ENCODE measurements at regions not wholly inside any gene's neighbourhood (a gene's known extent, or its start where the extent isn't known, plus 50 kb on each side); places are given as distances from the start of the nearest gene placed in this dataset.

GRCh38 chr5:166398131-166398530, 1893.3 kb upstream of the WWC1 start:
- Histone ChIP-seq H3K4me1 (peaks cover 0 to 6% of the 10 kb centered on the region in 2 donors), H3K27me3 (no peaks in the 10 kb centered on the region), H3K4me3 (replicated peaks in 1 of 3) (no peak overlapping the region), H3K36me3 (no peaks in the 10 kb centered on the region), H3K27ac (no peak overlapping the region), H3K9me3 (no peaks in the 10 kb centered on the region)
- no peak for TF ChIP-seq POLR2A (IDR thresholded peaks at IDR 0.05)
- TF ChIP-seq, protein P1, sequence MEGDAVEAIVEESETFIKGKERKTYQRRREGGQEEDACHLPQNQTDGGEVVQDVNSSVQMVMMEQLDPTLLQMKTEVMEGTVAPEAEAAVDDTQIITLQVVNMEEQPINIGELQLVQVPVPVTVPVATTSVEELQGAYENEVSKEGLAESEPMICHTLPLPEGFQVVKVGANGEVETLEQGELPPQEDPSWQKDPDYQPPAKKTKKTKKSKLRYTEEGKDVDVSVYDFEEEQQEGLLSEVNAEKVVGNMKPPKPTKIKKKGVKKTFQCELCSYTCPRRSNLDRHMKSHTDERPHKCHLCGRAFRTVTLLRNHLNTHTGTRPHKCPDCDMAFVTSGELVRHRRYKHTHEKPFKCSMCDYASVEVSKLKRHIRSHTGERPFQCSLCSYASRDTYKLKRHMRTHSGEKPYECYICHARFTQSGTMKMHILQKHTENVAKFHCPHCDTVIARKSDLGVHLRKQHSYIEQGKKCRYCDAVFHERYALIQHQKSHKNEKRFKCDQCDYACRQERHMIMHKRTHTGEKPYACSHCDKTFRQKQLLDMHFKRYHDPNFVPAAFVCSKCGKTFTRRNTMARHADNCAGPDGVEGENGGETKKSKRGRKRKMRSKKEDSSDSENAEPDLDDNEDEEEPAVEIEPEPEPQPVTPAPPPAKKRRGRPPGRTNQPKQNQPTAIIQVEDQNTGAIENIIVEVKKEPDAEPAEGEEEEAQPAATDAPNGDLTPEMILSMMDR (IDR thresholded peaks at IDR 0.05), result no peak
- intact Hi-C loops (cut with DNase I), result no loop called here
- peak in 1 of 2 donors; percentile 8 for DNase-seq
- WGBS, 2 donors, result 31 to 40% methylated on average over 3 of the region's 3 CpGs

DNA sequence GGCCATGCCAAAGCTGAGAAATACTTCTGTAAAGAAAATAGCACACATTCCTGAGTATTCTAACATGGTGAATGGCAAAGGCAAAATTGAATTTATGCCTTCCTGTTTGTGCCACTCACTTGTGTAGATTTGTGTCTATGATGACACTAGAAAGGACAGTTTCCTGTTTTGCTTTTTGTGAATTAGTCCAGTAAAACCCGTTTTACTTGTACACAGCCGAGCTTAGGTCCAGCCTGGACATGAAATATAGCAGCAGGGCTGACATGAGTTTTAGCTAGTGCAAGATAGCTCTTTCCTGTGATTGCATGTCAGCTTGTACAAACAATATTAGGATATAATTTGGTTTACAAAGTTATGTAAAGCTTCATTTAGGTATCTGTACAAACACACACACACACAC, 1891.7 kb upstream of the WWC1 start:
- 39 to 80% methylated on average over 2 of the region's 2 CpGs for WGBS, 2 donors
- TF ChIP-seq, protein P1 (IDR thresholded peaks at IDR 0.05), result no peak
- no peak for TF ChIP-seq POLR2A (IDR thresholded peaks at IDR 0.05)
- Histone ChIP-seq H3K4me1 (peaks cover 0 to 6% of the 10 kb centered on the region in 2 donors), H3K4me3 (replicated peaks in 1 of 3) (no peak overlapping the region), H3K27me3 (no peaks in the 10 kb centered on the region), H3K36me3 (no peaks in the 10 kb centered on the region), H3K27ac (no peak overlapping the region), H3K9me3 (no peaks in the 10 kb centered on the region)
- intact Hi-C loops (cut with DNase I), result no loop called here
- no peak for DNase-seq

DNA sequence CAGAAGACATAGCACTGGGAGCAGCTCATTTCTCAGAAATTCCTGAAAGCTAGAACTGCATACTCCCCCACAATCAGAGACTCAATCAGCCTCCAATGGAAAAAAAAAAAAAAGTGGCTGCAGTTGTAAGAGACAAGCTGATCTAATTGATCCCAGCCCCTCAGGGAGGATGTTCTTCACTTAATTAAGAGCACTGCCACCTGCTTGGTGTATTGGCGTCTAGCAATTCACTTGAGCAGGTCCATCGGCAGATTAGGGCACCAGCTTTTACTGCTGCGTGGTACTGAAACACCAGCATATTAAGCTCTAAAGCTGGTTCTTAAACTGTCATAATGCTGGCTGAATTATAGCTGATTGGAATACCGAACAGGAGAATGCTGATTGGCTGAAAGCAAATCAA, 1890.1 kb upstream of the WWC1 start:
- H3K27me3 ChIP-seq, result no peaks in the 10 kb centered on the region
- no peaks in the 10 kb centered on the region for H3K9me3 ChIP-seq
- no peak overlapping the region for H3K27ac ChIP-seq
- H3K4me3 ChIP-seq (replicated peaks in 1 of 3), result no peak overlapping the region
- WGBS, 2 donors, result 83 to 89% methylated on average over 4 of the region's 4 CpGs
- no peak for DNase-seq
- TF ChIP-seq, protein P1 (IDR thresholded peaks at IDR 0.05), result no peak
- no peak for TF ChIP-seq POLR2A (IDR thresholded peaks at IDR 0.05)
- intact Hi-C loops (cut with DNase I), result no loop called here
- peaks cover 0 to 6% of the 10 kb centered on the region in 2 donors for H3K4me1 ChIP-seq
- H3K36me3 ChIP-seq, result no peaks in the 10 kb centered on the region

GRCh38 chr5:166412191-166412590, 1879.3 kb upstream of the WWC1 start:
- Histone ChIP-seq H3K36me3 (no peaks in the 10 kb centered on the region), H3K27ac (no peak overlapping the region), H3K4me3 (replicated peaks in 1 of 3) (no peak overlapping the region), H3K4me1 (no peaks in the 10 kb centered on the region), H3K27me3 (no peaks in the 10 kb centered on the region), H3K9me3 (no peaks in the 10 kb centered on the region)
- intact Hi-C loops (cut with DNase I), result no loop called here
- DNase-seq, result no peak
- TF ChIP-seq, protein P1 (IDR thresholded peaks at IDR 0.05), result no peak
- TF ChIP-seq POLR2A (IDR thresholded peaks at IDR 0.05), result no peak
- 94% methylated on average over 11 of the region's 11 CpGs for WGBS, 2 donors

GRCh38 chr5:166427211-166427610, 1864.2 kb upstream of the WWC1 start:
- no peaks in the 10 kb centered on the region for H3K27me3 ChIP-seq
- TF ChIP-seq POLR2A (IDR thresholded peaks at IDR 0.05), result no peak
- TF ChIP-seq, protein P1 (IDR thresholded peaks at IDR 0.05), result no peak
- no peaks in the 10 kb centered on the region for H3K9me3 ChIP-seq
- 78 to 84% methylated on average over 3 of the region's 3 CpGs for WGBS, 2 donors
- no peak overlapping the region for H3K27ac ChIP-seq
- peaks cover 0 to 5% of the 10 kb centered on the region in 2 donors for H3K4me1 ChIP-seq
- no peaks in the 10 kb centered on the region for H3K36me3 ChIP-seq
- no peak overlapping the region for H3K4me3 ChIP-seq (replicated peaks in 1 of 3)
- intact Hi-C loops (cut with DNase I), result no loop called here
- DNase-seq, result no peak

All from thyroid gland (tissue), 4 donors.